H1 (cell line): ENCODE measurements at regions not wholly inside any gene's neighbourhood (a gene's known extent, or its start where the extent isn't known, plus 50 kb on each side); places are given as distances from the start of the nearest gene placed in this dataset.

Experiments
- CTCF ChIA-PET: fragments of 300-600 bp; sonication (Branson Sonifier 250); formaldehyde crosslinking; loops from one replicate; lab custom pipeline; 2021; ENCODE audit not compliant: partially characterized antibody; lab: Charles Lee
- POLR2A ChIA-PET: fragments of 300-600 bp; sonication (Branson Sonifier 250); formaldehyde crosslinking; loops from one replicate; lab custom pipeline; 2021; ENCODE audit warnings: inconsistent platforms; ENCODE audit not compliant: partially characterized antibody; lab: Charles Lee
- DNase-seq, 2 experiments: peaks; one replicate each; pipeline versions ENCODE4 v3.0.0 to v3.0.0-alpha.2; 2010 to 2022; ENCODE audit warnings: low spot score in 2 of 2, low read depth in 1 of 2, mixed read lengths in 1 of 2
- FAIRE-seq: peaks from 2 replicates; lab custom pipeline; 2011; peaks lifted over from hg19 to GRCh38; lab: Jason Lieb, UNC
- H2AFZ ChIP-seq: 2 replicates; pipeline ENCODE4 v1.8.1; 2012; ENCODE audit warnings: low read length, inconsistent platforms
- H2AK5ac ChIP-seq: 2 replicates; pipeline ENCODE4 v1.6.1; 2013; ENCODE audit warnings: low read depth, low read length
- H2BK120ac ChIP-seq: replicated peaks from 2 replicates; pipeline ENCODE3; 2013; ENCODE audit warnings: low read depth, low read length, inconsistent platforms
- H2BK12ac ChIP-seq: 2 replicates; pipeline ENCODE4 v1.6.1; 2013; ENCODE audit warnings: low read depth, low read length
- H2BK15ac ChIP-seq: 2 replicates; pipeline ENCODE4 v1.6.1; 2013; ENCODE audit warnings: low read length
- H2BK20ac ChIP-seq: 2 replicates; pipeline ENCODE4 v1.6.1; 2013; ENCODE audit warnings: low read length
- H2BK5ac ChIP-seq: 2 replicates; pipeline ENCODE4 v1.6.1; 2013; ENCODE audit warnings: low read depth, low read length
- H3K14ac ChIP-seq: 2 replicates; pipeline ENCODE4 v1.6.1; 2013; ENCODE audit warnings: inconsistent platforms; ENCODE audit not compliant: insufficient read length
- H3K18ac ChIP-seq: 2 replicates; pipeline ENCODE4 v1.6.1; 2013; ENCODE audit warnings: low read length; ENCODE audit errors: extremely low read depth
- H3K23ac ChIP-seq: 2 replicates; pipeline ENCODE4 v1.6.1; 2013; ENCODE audit warnings: inconsistent platforms; ENCODE audit not compliant: insufficient read length
- H3K23me2 ChIP-seq: 2 replicates; pipeline ENCODE4 v1.6.1; 2013; ENCODE audit warnings: low read depth, low read length
- H3K27ac ChIP-seq: 2 replicates; pipeline ENCODE4 v1.6.1; 2011; ENCODE audit warnings: low read depth, low read length, inconsistent platforms
- H3K27me3 ChIP-seq, 4 experiments: replicated peaks in 1 of 4; 1 replicate in 1 of 4; 2 replicates in 3 of 4; pipeline versions ENCODE4 v1.6.1 to v1.8.1; 2011 to 2013; ENCODE audit warnings: low read length in 3 of 4, mild to moderate bottlenecking in 3 of 4, inconsistent platforms in 2 of 4, mixed read lengths in 2 of 4, moderate library complexity in 1 of 4; ENCODE audit not compliant: control insufficient read depth in 3 of 4, insufficient read depth in 3 of 4; ENCODE audit errors: extremely low read depth in 1 of 4
- H3K36me3 ChIP-seq, 4 experiments: 2 replicates each; pipeline versions ENCODE4 v1.6.1 to v1.8.1; 2011 to 2013; ENCODE audit warnings: mild to moderate bottlenecking in 4 of 4, low read length in 3 of 4, moderate library complexity in 2 of 4, control low read depth in 1 of 4, inconsistent platforms in 1 of 4; ENCODE audit not compliant: insufficient read depth in 4 of 4, control insufficient read depth in 2 of 4
- H3K4ac ChIP-seq: replicated peaks from 2 replicates; pipeline ENCODE3; 2013; ENCODE audit warnings: low read length, low read depth, mixed read lengths, inconsistent platforms; ENCODE audit not compliant: insufficient read length
- H3K4me1 ChIP-seq, 4 experiments: replicated peaks in 1 of 4; 1 replicate in 1 of 4; 2 replicates in 3 of 4; pipeline versions ENCODE4 v1.6.1 to v1.8.1; 2011 to 2013; ENCODE audit warnings: low read length in 3 of 4, inconsistent platforms in 2 of 4, mixed read lengths in 1 of 4; ENCODE audit not compliant: insufficient read depth in 4 of 4, control insufficient read depth in 3 of 4
- H3K4me2 ChIP-seq, 2 experiments: 2 replicates each; pipeline versions ENCODE4 v1.6.1 to v1.8.1; 2011 to 2013; ENCODE audit warnings: low read depth in 2 of 2, low read length in 2 of 2, control low read depth in 1 of 2, inconsistent platforms in 1 of 2, mild to moderate bottlenecking in 1 of 2; ENCODE audit not compliant: insufficient read depth in 1 of 2
- H3K4me3 ChIP-seq, 4 experiments: fragments of 200-600, 300-600 bp in 1 of 4; sonication (generic), shearing (Covaris generic), sonication (Bioruptor Twin) in 1 of 4; 2 replicates each; pipeline versions ENCODE4 v1.5.1 to v1.8.1; 2011 to 2016; ENCODE audit warnings: low read length in 4 of 4, low read depth in 3 of 4, control low read depth in 2 of 4, inconsistent platforms in 2 of 4, mild to moderate bottlenecking in 2 of 4, mixed read lengths in 1 of 4, moderate library complexity in 1 of 4; ENCODE audit not compliant: insufficient read depth in 2 of 4; ENCODE audit errors: extremely low read depth in 1 of 4
- H3K56ac ChIP-seq: replicated peaks from 2 replicates; pipeline ENCODE3; 2013; ENCODE audit warnings: low read depth, mild to moderate bottlenecking, mixed read lengths, low read length, inconsistent platforms; ENCODE audit not compliant: insufficient read length
- H3K79me1 ChIP-seq: 2 replicates; pipeline ENCODE4 v1.6.1; 2013; ENCODE audit warnings: low read depth, low read length, control low read depth
- H3K79me2 ChIP-seq, 2 experiments: 2 replicates each; pipeline versions ENCODE4 v1.6.1 to v1.8.1; 2012 to 2013; ENCODE audit warnings: low read length in 2 of 2, mild to moderate bottlenecking in 2 of 2, inconsistent platforms in 1 of 2; ENCODE audit not compliant: insufficient read depth in 2 of 2, control insufficient read depth in 1 of 2
- H3K9ac ChIP-seq, 4 experiments: replicated peaks in 1 of 4; 1 replicate in 1 of 4; 2 replicates in 3 of 4; pipeline versions ENCODE4 v1.6.1 to v1.8.1; 2011 to 2013; ENCODE audit warnings: low read depth in 3 of 4, low read length in 3 of 4, control low read depth in 2 of 4, mild to moderate bottlenecking in 2 of 4, moderate library complexity in 2 of 4, inconsistent platforms in 1 of 4; ENCODE audit errors: extremely low read depth in 1 of 4
- H3K9me3 ChIP-seq, 2 experiments: 2 replicates each; pipeline versions ENCODE4 v1.6.1 to v1.8.1; 2012 to 2013; ENCODE audit warnings: mild to moderate bottlenecking in 2 of 2, moderate library complexity in 2 of 2, control low read depth in 1 of 2, inconsistent platforms in 1 of 2, low read depth in 1 of 2, low read length in 1 of 2, mixed read lengths in 1 of 2; ENCODE audit not compliant: insufficient read depth in 2 of 2
- H4K20me1 ChIP-seq, 2 experiments: replicated peaks in 1 of 2; 2 replicates each; pipeline versions ENCODE3 to v1.8.1; 2011 to 2013; ENCODE audit warnings: inconsistent platforms in 2 of 2, low read length in 2 of 2, mild to moderate bottlenecking in 1 of 2; ENCODE audit not compliant: insufficient read depth in 2 of 2, control insufficient read depth in 1 of 2
- H4K5ac ChIP-seq: 2 replicates; pipeline ENCODE4 v1.6.1; 2013; ENCODE audit warnings: low read length, low read depth, mixed read lengths, inconsistent platforms; ENCODE audit not compliant: insufficient read length
- H4K8ac ChIP-seq: 2 replicates; pipeline ENCODE4 v1.8.0; 2013; ENCODE audit warnings: mild to moderate bottlenecking, moderate library complexity, low read length, inconsistent platforms; ENCODE audit not compliant: insufficient read depth; ENCODE audit errors: extremely low read depth
- H4K91ac ChIP-seq: replicated peaks from 2 replicates; pipeline ENCODE3; 2013; ENCODE audit warnings: low read length, mixed read lengths, inconsistent platforms; ENCODE audit not compliant: insufficient read length
- ASH2L ChIP-seq: fragments of 200-600, 300-600 bp; sonication (generic); IDR thresholded peaks from one replicate; pipeline ENCODE4 v1.7.1; 2017; ENCODE audit warnings: low read length
- BACH1 ChIP-seq: IDR thresholded peaks from 2 replicates; pipeline ENCODE4 v1.6.1; 2012; ENCODE audit warnings: low read length, improper control_type of control experiment
- BRCA1 ChIP-seq: IDR thresholded peaks from 2 replicates; pipeline ENCODE4 v1.6.1; 2012; ENCODE audit warnings: low read depth, low read length, improper control_type of control experiment
- CBX5 ChIP-seq: fragments of 300-800, 300-1000 bp; sonication (generic); IDR thresholded peaks from 2 replicates; pipeline ENCODE4 v1.7.1; 2016; ENCODE audit warnings: antibody characterized with exemption, low read length, low read depth
- CBX8 ChIP-seq: fragments of 300-800, 300-1000 bp; sonication (generic); IDR thresholded peaks from 2 replicates; pipeline ENCODE4 v1.7.1; 2016; ENCODE audit warnings: low read depth, low read length, borderline replicate concordance
- CEBPB ChIP-seq: IDR thresholded peaks from 2 replicates; pipeline ENCODE4 v1.6.1; 2012; ENCODE audit warnings: low read depth, low read length
- CHD2 ChIP-seq: IDR thresholded peaks from 2 replicates; pipeline ENCODE4 v1.6.1; 2012; ENCODE audit warnings: low read length, improper control_type of control experiment
- EGR1 ChIP-seq: IDR thresholded peaks from 2 replicates; pipeline ENCODE4 v1.6.1; 2011; ENCODE audit warnings: low read depth, low read length, borderline replicate concordance
- EZH2 ChIP-seq: fragments of 200-600 bp; sonication (generic); IDR thresholded peaks from 2 replicates; pipeline ENCODE4 v1.7.1; 2012; ENCODE audit warnings: low read depth, mild to moderate bottlenecking, moderate library complexity, low read length, inconsistent platforms; ENCODE audit not compliant: severe bottlenecking
- PHF8 ChIP-seq: fragments of 200-600 bp; sonication (generic); conservative IDR thresholded peaks from 2 replicates; pipeline ENCODE4 v1.7.1; 2012; ENCODE audit warnings: low read depth, mild to moderate bottlenecking, inconsistent platforms, low read length, moderate library complexity
- RAD21 ChIP-seq, 2 experiments: IDR thresholded peaks in 1 of 2; conservative IDR thresholded peaks in 1 of 2; 2 replicates each; pipeline ENCODE4 v1.6.1; 2011; ENCODE audit warnings: low read depth in 2 of 2, low read length in 2 of 2, improper control_type of control experiment in 1 of 2, inconsistent platforms in 1 of 2, mild to moderate bottlenecking in 1 of 2, moderate library complexity in 1 of 2
- RNF2 ChIP-seq: fragments of 200-900, 300-1000 bp; sonication (generic); IDR thresholded peaks from 2 replicates; pipeline ENCODE4 v1.7.1; 2016; ENCODE audit warnings: borderline replicate concordance, low read depth, mild to moderate bottlenecking, antibody characterized with exemption, low read length; ENCODE audit not compliant: poor library complexity, severe bottlenecking; ENCODE audit errors: missing control alignments
- SIN3A ChIP-seq, 2 experiments: IDR thresholded peaks in 1 of 2; conservative IDR thresholded peaks in 1 of 2; 2 replicates each; pipeline ENCODE4 v1.6.1; 2011 to 2012; ENCODE audit warnings: low read length in 2 of 2, improper control_type of control experiment in 1 of 2, low read depth in 1 of 2, mild to moderate bottlenecking in 1 of 2
- SP1 ChIP-seq: IDR thresholded peaks from 2 replicates; pipeline ENCODE4 v1.6.1; 2011; ENCODE audit warnings: low read depth, low read length
- TBP ChIP-seq: IDR thresholded peaks from 2 replicates; pipeline ENCODE4 v1.6.1; 2011; ENCODE audit warnings: low read depth, low read length, improper control_type of control experiment
- WGBS, 2 experiments: shearing (Covaris generic) in 1 of 2; methylation state at CpG; one replicate each; pipeline versions ENCODE4 v1.1.6 to v1.1.7; 2013 to 2015; ENCODE audit warnings: low lambda C conversion rate in 2 of 2, mixed read lengths in 2 of 2, inconsistent platforms in 1 of 2, low coverage in 1 of 2, missing lambda C conversion rate in 1 of 2; ENCODE audit not compliant: insufficient replicate concordance in 2 of 2, insufficient coverage in 1 of 2, insufficient read length in 1 of 2; ENCODE audit errors: extremely low coverage in 1 of 2, missing lambda C conversion rate in 1 of 2; 5-methylcytosine and 5-hydroxymethylcytosine counted together

GRCh38 chr4:66160606-66161005, 490.3 kb upstream of the EPHA5 start:
- H4K5ac ChIP-seq = no peak overlapping the region
- no peaks in the 10 kb centered on the region for H3K36me3 ChIP-seq
- H3K56ac ChIP-seq = no peak overlapping the region
- no peak overlapping the region for H2BK20ac ChIP-seq
- POLR2A ChIA-PET = no interaction called here
- no peaks in the 10 kb centered on the region for H3K23me2 ChIP-seq
- DNase-seq = no peak
- H4K8ac ChIP-seq = no peak overlapping the region
- no peaks in the 10 kb centered on the region for H3K79me1 ChIP-seq
- no peak overlapping the region for H2AFZ ChIP-seq
- CTCF ChIA-PET = no interaction called here
- no peak overlapping the region for H2BK15ac ChIP-seq
- H3K4me1 ChIP-seq = no peaks in the 10 kb centered on the region
- no peaks in the 10 kb centered on the region for H3K79me2 ChIP-seq
- H3K4me3 ChIP-seq = no peak overlapping the region
- no peak overlapping the region for H3K18ac ChIP-seq
- no peak overlapping the region for H2AK5ac ChIP-seq
- no peaks in the 10 kb centered on the region for H3K27me3 ChIP-seq
- WGBS, 2 experiments = 100% methylated on average over 1 of the region's 1 CpG; no CpG with 5 or more reads in 1 of the 2 experiments
- no peak overlapping the region for H3K27ac ChIP-seq
- H3K9me3 ChIP-seq = no peaks in the 10 kb centered on the region; a peak in 1 of 4 replicates
- no peak overlapping the region for H3K4me2 ChIP-seq
- H3K9ac ChIP-seq = no peak overlapping the region
- no peak overlapping the region for H3K14ac ChIP-seq
- H2BK12ac ChIP-seq = no peak overlapping the region
- H3K23ac ChIP-seq = no peak overlapping the region
- no peak for FAIRE-seq
- no peak overlapping the region for H4K91ac ChIP-seq
- H2BK5ac ChIP-seq = no peak overlapping the region
- no peaks in the 10 kb centered on the region for H4K20me1 ChIP-seq
- no peak overlapping the region for H2BK120ac ChIP-seq
- no peak overlapping the region for H3K4ac ChIP-seq
- no peak for TF ChIP-seq CBX5
- TF ChIP-seq RAD21 (IDR thresholded peaks at IDR 0.05 in 1 of 2, conservative IDR thresholded peaks at IDR 0.05 in 1 of 2; ENCODE audit: low read depth in 2 of 2, low read length in 2 of 2) = no peak
- TF ChIP-seq EGR1 = no peak
- TF ChIP-seq BACH1 = no peak
- no peak for TF ChIP-seq TBP
- no peak for TF ChIP-seq SP1
- TF ChIP-seq RNF2 = no peak
- TF ChIP-seq ASH2L = no peak
- no peak for TF ChIP-seq PHF8
- TF ChIP-seq CEBPB = no peak
- TF ChIP-seq SIN3A (conservative IDR thresholded peaks at IDR 0.05 in 1 of 2, IDR thresholded peaks at IDR 0.05 in 1 of 2; ENCODE audit: low read depth in 1 of 2, low read length in 2 of 2) = no peak
- TF ChIP-seq BRCA1 = no peak
- no peak for TF ChIP-seq CHD2
- no peak for TF ChIP-seq EZH2
- TF ChIP-seq CBX8 = no peak
